Activated CD8-positive, alpha-beta T cell treated with anti-CD3 and anti-CD28 coated beads for 36 hours (primary cell): ENCODE measurements at regions not wholly inside any gene's neighbourhood (a gene's known extent, or its start where the extent isn't known, plus 50 kb on each side); places are given as distances from the start of the nearest gene placed in this dataset.
"Not testable (repeated sequence)": the region's sequence is repeated elsewhere in the genome, so short reads cannot be mapped to it uniquely, and the experiment has no call there.

Experiments used
- ATAC-seq: fragments of 200-7000 bp; cut with Tn5 transposase; one replicate; pipeline ENCODE4 v1.10.0; 2021; ENCODE audit warnings: mild to moderate bottlenecking, moderate library complexity
- CTCF ChIA-PET: fragments of 350-600 bp; sonication (Branson Sonifier 250); formaldehyde crosslinking; loops from one replicate; lab custom pipeline; 2021; ENCODE audit warnings: antibody characterized with exemption; lab: Charles Lee
- POLR2A ChIA-PET: fragments of 350-600 bp; sonication (Branson Sonifier 250); formaldehyde crosslinking; loops from one replicate; lab custom pipeline; 2021; ENCODE audit warnings: antibody characterized with exemption; lab: Charles Lee
- DNase-seq: peaks from one replicate; pipeline ENCODE4 v3.0.0-alpha.2; 2020
- H3K27ac Mint-ChIP-seq: one replicate; pipeline ENCODE4 v1.8.0; 2021; ENCODE audit warnings: mild to moderate bottlenecking, mixed read lengths
- H3K27me3 Mint-ChIP-seq: one replicate; pipeline ENCODE4 v1.8.0; 2021; ENCODE audit warnings: mixed read lengths
- H3K36me3 Mint-ChIP-seq: one replicate; pipeline ENCODE4 v1.8.0; 2021; ENCODE audit warnings: low read depth, mixed read lengths
- H3K4me1 Mint-ChIP-seq: one replicate; pipeline ENCODE4 v1.8.0; 2021; ENCODE audit warnings: low read depth, mixed read lengths
- H3K4me3 Mint-ChIP-seq: one replicate; pipeline ENCODE4 v1.8.0; 2021; ENCODE audit warnings: mild to moderate bottlenecking, moderate library complexity, mixed read lengths
- H3K9me3 Mint-ChIP-seq: one replicate; pipeline ENCODE4 v1.8.0; 2021; ENCODE audit warnings: mixed read lengths
- intact Hi-C: fragments of 100-400 bp; cut with micrococcal nuclease; formaldehyde crosslinking; loops from one replicate; pipeline ENCODE4 v1.10.0; 2022
- TF ChIP-seq, protein P1 (sequence below): fragments of 200-600 bp; IDR thresholded peaks from one replicate; pipeline ENCODE4 v1.8.0; 2022; ENCODE audit warnings: antibody characterized with exemption, mild to moderate bottlenecking

GRCh38 chr4:11069581-11070211 lies 359.0 kb downstream of the HS3ST1 start:
- Mint-ChIP-seq H3K27ac (no peak overlapping the region), H3K9me3 (no peaks in the 10 kb centered on the region), H3K36me3 (no peaks in the 10 kb centered on the region), H3K4me3 (no peak overlapping the region), H3K27me3 (no peaks in the 10 kb centered on the region), H3K4me1 (no peaks in the 10 kb centered on the region)
- intact Hi-C loops = no loop called here
- ChIA-PET CTCF (interaction anchor here (1.2 kb wide), 1 partner anchor 1564 kb away, joined by 3 read pairs; no protein-coding TSS in a partner anchor), POLR2A (no interaction called here)
- no peak for DNase-seq
- TF ChIP-seq, protein P1, sequence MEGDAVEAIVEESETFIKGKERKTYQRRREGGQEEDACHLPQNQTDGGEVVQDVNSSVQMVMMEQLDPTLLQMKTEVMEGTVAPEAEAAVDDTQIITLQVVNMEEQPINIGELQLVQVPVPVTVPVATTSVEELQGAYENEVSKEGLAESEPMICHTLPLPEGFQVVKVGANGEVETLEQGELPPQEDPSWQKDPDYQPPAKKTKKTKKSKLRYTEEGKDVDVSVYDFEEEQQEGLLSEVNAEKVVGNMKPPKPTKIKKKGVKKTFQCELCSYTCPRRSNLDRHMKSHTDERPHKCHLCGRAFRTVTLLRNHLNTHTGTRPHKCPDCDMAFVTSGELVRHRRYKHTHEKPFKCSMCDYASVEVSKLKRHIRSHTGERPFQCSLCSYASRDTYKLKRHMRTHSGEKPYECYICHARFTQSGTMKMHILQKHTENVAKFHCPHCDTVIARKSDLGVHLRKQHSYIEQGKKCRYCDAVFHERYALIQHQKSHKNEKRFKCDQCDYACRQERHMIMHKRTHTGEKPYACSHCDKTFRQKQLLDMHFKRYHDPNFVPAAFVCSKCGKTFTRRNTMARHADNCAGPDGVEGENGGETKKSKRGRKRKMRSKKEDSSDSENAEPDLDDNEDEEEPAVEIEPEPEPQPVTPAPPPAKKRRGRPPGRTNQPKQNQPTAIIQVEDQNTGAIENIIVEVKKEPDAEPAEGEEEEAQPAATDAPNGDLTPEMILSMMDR = no peak
- no peak for ATAC-seq

GRCh38 chr4:11069083-11069482 lies 359.6 kb downstream of the HS3ST1 start:
- Mint-ChIP-seq H3K36me3 (no peaks in the 10 kb centered on the region), H3K4me1 (no peaks in the 10 kb centered on the region), H3K9me3 (no peaks in the 10 kb centered on the region), H3K4me3 (no peak overlapping the region), H3K27me3 (no peaks in the 10 kb centered on the region), H3K27ac (no peak overlapping the region)
- ATAC-seq = no peak
- TF ChIP-seq, protein P1 = no peak
- intact Hi-C loops = no loop called here
- ChIA-PET CTCF (interaction anchor here (1.2 kb wide), 1 partner anchor 1564 kb away, joined by 3 read pairs; no protein-coding TSS in a partner anchor), POLR2A (no interaction called here)
- no peak for DNase-seq

GRCh38 chr4:11066584-11066983 lies 362.1 kb downstream of the HS3ST1 start:
- POLR2A ChIA-PET = interaction anchor here (0.8 kb wide), 1 partner anchor 15 kb away, joined by 3 read pairs; no protein-coding TSS in a partner anchor
- DNase-seq, H3K4me3 Mint-ChIP-seq, ATAC-seq, CTCF ChIA-PET, H3K27ac Mint-ChIP-seq, H3K36me3 Mint-ChIP-seq, H3K4me1 Mint-ChIP-seq, intact Hi-C loops, H3K27me3 Mint-ChIP-seq, H3K9me3 Mint-ChIP-seq: not testable (repeated sequence)

GRCh38 chr4:11060637-11061036 lies 368.1 kb downstream of the HS3ST1 start:
- H3K27me3 Mint-ChIP-seq, H3K27ac Mint-ChIP-seq, H3K4me3 Mint-ChIP-seq, ATAC-seq, H3K4me1 Mint-ChIP-seq, H3K9me3 Mint-ChIP-seq, POLR2A ChIA-PET, CTCF ChIA-PET, intact Hi-C loops, H3K36me3 Mint-ChIP-seq, DNase-seq: not testable (repeated sequence)

GRCh38 chr4:11054937-11055336 lies 370.4 kb upstream of the CLNK start:
- H3K4me1 Mint-ChIP-seq, intact Hi-C loops, H3K27ac Mint-ChIP-seq, POLR2A ChIA-PET, CTCF ChIA-PET, ATAC-seq, H3K27me3 Mint-ChIP-seq, H3K4me3 Mint-ChIP-seq, H3K9me3 Mint-ChIP-seq, H3K36me3 Mint-ChIP-seq, DNase-seq: not testable (repeated sequence)

GRCh38 chr4:11053601-11054220 lies 369.1 kb upstream of the CLNK start:
- H3K4me1 Mint-ChIP-seq = no peaks in the 10 kb centered on the region
- DNase-seq (no peak), ATAC-seq (no peak)
- POLR2A ChIA-PET = no interaction called here
- H3K9me3 Mint-ChIP-seq = no peaks in the 10 kb centered on the region
- H3K27ac Mint-ChIP-seq = no peak overlapping the region
- intact Hi-C loops = no loop called here
- no peak overlapping the region for H3K4me3 Mint-ChIP-seq
- TF ChIP-seq, protein P1 = no peak
- H3K27me3 Mint-ChIP-seq = no peaks in the 10 kb centered on the region
- no peaks in the 10 kb centered on the region for H3K36me3 Mint-ChIP-seq
- CTCF ChIA-PET = interaction anchor here (0.7 kb wide), 1 partner anchor 23 kb away, joined by 3 read pairs; no protein-coding TSS in a partner anchor
